DND-41 (cell line): ENCODE measurements at regions not wholly inside any gene's neighbourhood (a gene's known extent, or its start where the extent isn't known, plus 50 kb on each side); places are given as distances from the start of the nearest gene placed in this dataset.

Experiments
- ATAC-seq: fragments of 200-7000 bp; cut with Tn5 transposase; 3 replicates; pipeline ENCODE4 v1.9.1; 2021; ENCODE audit warnings: low read depth; ENCODE audit not compliant: insufficient read depth
- DNase-seq: peaks from one replicate; pipeline ENCODE4 v3.0.0-alpha.2; 2020
- H2AFZ ChIP-seq: 2 replicates; pipeline ENCODE4 v1.6.0; 2012; ENCODE audit warnings: low read depth, low read length
- H3K27ac ChIP-seq: 2 replicates; pipeline ENCODE4 v1.5.1; 2012; ENCODE audit warnings: low read length, inconsistent platforms
- H3K27me3 ChIP-seq: fragments of 200-600 bp; sonication (generic); 2 replicates; pipeline ENCODE4 v1.6.0; 2012; ENCODE audit warnings: low read length, mild to moderate bottlenecking, inconsistent platforms; ENCODE audit not compliant: insufficient read depth, poor library complexity
- H3K36me3 ChIP-seq: 2 replicates; pipeline ENCODE4 v1.5.1; 2012; ENCODE audit warnings: low read length, inconsistent platforms; ENCODE audit not compliant: insufficient read depth
- H3K4me1 ChIP-seq: 2 replicates; pipeline ENCODE4 v1.5.1; 2012; ENCODE audit warnings: mild to moderate bottlenecking, low read length; ENCODE audit not compliant: insufficient read depth
- H3K4me2 ChIP-seq: 2 replicates; pipeline ENCODE4 v1.6.0; 2012; ENCODE audit warnings: mild to moderate bottlenecking, moderate library complexity, low read length, inconsistent platforms; ENCODE audit not compliant: insufficient read depth
- H3K4me3 ChIP-seq, 2 experiments: fragments of 200-600 bp in 1 of 2; shearing (Covaris generic) in 1 of 2; 2 replicates each; pipeline ENCODE4 v1.5.1; 2012 to 2016; ENCODE audit warnings: inconsistent platforms in 2 of 2, low read length in 2 of 2, mild to moderate bottlenecking in 2 of 2, low read depth in 1 of 2, moderate library complexity in 1 of 2
- H3K79me2 ChIP-seq: 2 replicates; pipeline ENCODE4 v1.6.0; 2012; ENCODE audit warnings: low read length, inconsistent platforms; ENCODE audit not compliant: insufficient read depth
- H3K9ac ChIP-seq: 2 replicates; pipeline ENCODE4 v1.6.0; 2012; ENCODE audit warnings: low read depth, mild to moderate bottlenecking, inconsistent platforms, low read length, moderate library complexity
- H3K9me3 ChIP-seq: 2 replicates; pipeline ENCODE4 v1.5.1; 2012; ENCODE audit warnings: low read length, moderate library complexity, mild to moderate bottlenecking, inconsistent platforms; ENCODE audit not compliant: insufficient read depth, severe bottlenecking
- H4K20me1 ChIP-seq: 2 replicates; pipeline ENCODE4 v1.6.0; 2012; ENCODE audit warnings: low read length; ENCODE audit not compliant: insufficient read depth
- CTCF ChIP-seq: IDR thresholded peaks from 2 replicates; pipeline ENCODE4 v1.5.1; 2012; ENCODE audit warnings: borderline replicate concordance, low read length, moderate library complexity, mild to moderate bottlenecking; ENCODE audit not compliant: poor library complexity, severe bottlenecking; ENCODE audit errors: extremely low read depth
- EZH2 ChIP-seq: IDR thresholded peaks from 3 replicates; pipeline ENCODE4 v1.6.1; 2012; ENCODE audit warnings: borderline replicate concordance, low read depth, mild to moderate bottlenecking, moderate library complexity, low read length, inconsistent platforms; ENCODE audit not compliant: severe bottlenecking

GRCh38 chr5:166551384-166551783, 1740.1 kb upstream of the WWC1 start:
- Histone ChIP-seq H3K9ac (no peak overlapping the region), H3K79me2 (no peaks in the 10 kb centered on the region), H2AFZ (no peak overlapping the region), H3K4me2 (no peak overlapping the region), H4K20me1 (no peaks in the 10 kb centered on the region), H3K27ac (no peak overlapping the region), H3K4me3 (no peak overlapping the region), H3K36me3 (no peaks in the 10 kb centered on the region), H3K4me1 (no peaks in the 10 kb centered on the region), H3K9me3 (no peaks in the 10 kb centered on the region), H3K27me3 (no peaks in the 10 kb centered on the region)
- TF ChIP-seq EZH2 (no peak), CTCF (no peak)
- no peak for DNase-seq
- ATAC-seq: no peak

- ATAC-seq (no peak), DNase-seq (no peak)
- no peaks in the 10 kb centered on the region for H3K79me2 ChIP-seq
- TF ChIP-seq CTCF (no peak), EZH2 (no peak)
- H4K20me1 ChIP-seq: no peaks in the 10 kb centered on the region
- H3K9ac ChIP-seq: no peak overlapping the region
- H3K9me3 ChIP-seq: no peaks in the 10 kb centered on the region
- H3K4me3 ChIP-seq: no peak overlapping the region
- no peak overlapping the region for H2AFZ ChIP-seq
- H3K36me3 ChIP-seq: no peaks in the 10 kb centered on the region
- H3K4me1 ChIP-seq: no peaks in the 10 kb centered on the region
- no peak overlapping the region for H3K27ac ChIP-seq
- H3K27me3 ChIP-seq: no peaks in the 10 kb centered on the region
- no peak overlapping the region for H3K4me2 ChIP-seq
These were observed 1737.7 kb upstream of the WWC1 start for GRCh38 chr5:166553778-166554177.

- Histone ChIP-seq H2AFZ (no peak overlapping the region), H3K4me1 (no peaks in the 10 kb centered on the region), H3K36me3 (no peaks in the 10 kb centered on the region), H3K79me2 (no peaks in the 10 kb centered on the region), H3K27me3 (no peaks in the 10 kb centered on the region), H3K27ac (no peak overlapping the region), H3K9ac (no peak overlapping the region), H3K4me2 (no peak overlapping the region), H3K4me3 (no peak overlapping the region), H3K9me3 (no peaks in the 10 kb centered on the region), H4K20me1 (no peaks in the 10 kb centered on the region)
- TF ChIP-seq CTCF (no peak), EZH2 (no peak)
- DNase-seq (no peak), ATAC-seq (no peak)
These were observed 1729.7 kb upstream of the WWC1 start for GRCh38 chr5:166561759-166562158.

GRCh38 chr5:166562246-166562645, 1729.2 kb upstream of the WWC1 start:
- Histone ChIP-seq H3K4me2 (no peak overlapping the region), H3K4me3 (no peak overlapping the region), H3K4me1 (no peaks in the 10 kb centered on the region), H2AFZ (no peak overlapping the region), H3K9me3 (no peaks in the 10 kb centered on the region), H3K79me2 (no peaks in the 10 kb centered on the region), H4K20me1 (no peaks in the 10 kb centered on the region), H3K9ac (no peak overlapping the region), H3K27me3 (no peaks in the 10 kb centered on the region), H3K36me3 (no peaks in the 10 kb centered on the region), H3K27ac (no peak overlapping the region)
- ATAC-seq (no peak), DNase-seq (no peak)
- TF ChIP-seq EZH2 (no peak), CTCF (no peak)
